ENCODE measurements at regions not wholly inside any gene's neighbourhood (a gene's known extent, or its start where the extent isn't known, plus 50 kb on each side); places are given as distances from the start of the nearest gene placed in this dataset.

DNA sequence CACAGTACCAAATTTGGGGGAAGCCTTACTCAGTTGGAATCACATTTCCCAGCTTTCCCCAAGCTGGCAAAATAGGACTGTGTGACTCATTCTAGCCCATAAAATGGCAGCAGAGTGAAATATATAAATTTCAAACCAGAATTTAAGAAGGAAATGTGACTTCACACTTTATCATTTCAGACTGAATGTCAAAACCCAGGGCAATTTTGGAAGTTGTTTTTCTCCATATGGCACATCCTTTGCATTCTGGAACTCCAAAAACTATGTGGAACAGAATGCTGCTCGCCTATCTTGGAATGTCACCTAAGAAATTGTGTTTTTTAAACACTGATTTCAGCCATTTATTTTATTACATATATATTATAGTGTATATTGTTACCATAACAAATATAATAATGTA, 424.7 kb upstream of the ST8SIA4 start:
- no peak for TF ChIP-seq CTCF (IDR thresholded peaks at IDR 0.05; ENCODE audit: control extremely low read depth in 1 of 3, insufficient read depth in 1 of 3, low read depth in 1 of 3, low read length in 3 of 3)
- TF ChIP-seq SUZ12 (IDR thresholded peaks at IDR 0.05; ENCODE audit: low read length): no peak
- TF ChIP-seq GABPA (IDR thresholded peaks at IDR 0.05; ENCODE audit: borderline replicate concordance, insufficient read depth, low read length): no peak
- no peak for TF ChIP-seq POLR2A (IDR thresholded peaks at IDR 0.05; ENCODE audit: control extremely low read depth in 1 of 2, low read depth in 2 of 2, low read length in 2 of 2)
- no peak for TF ChIP-seq ZNF274 (IDR thresholded peaks at IDR 0.05; ENCODE audit: borderline replicate concordance, extremely low read depth, low read length)

Data from H1 (cell line).